Kidney (tissue), 13 donors: ENCODE measurements at regions not wholly inside any gene's neighbourhood (a gene's known extent, or its start where the extent isn't known, plus 50 kb on each side); places are given as distances from the start of the nearest gene placed in this dataset.

Experiments used
- DNase-seq, 5 donors: peaks; one replicate each; pipeline ENCODE4 v3.0.0-alpha.2; 2013 to 2020
- FAIRE-seq: peaks from 2 replicates; lab custom pipeline; 2012; peaks lifted over from hg19 to GRCh38; lab: Jason Lieb, UNC
- H3K27ac ChIP-seq, 2 donors: one replicate each; pipeline ENCODE4 v1.7.0; 2013; ENCODE audit warnings: low read depth in 2 of 2, low read length in 2 of 2, inconsistent platforms in 1 of 2
- H3K27me3 ChIP-seq: one replicate; pipeline ENCODE4 v1.7.1; 2013; ENCODE audit warnings: low read length, inconsistent platforms; ENCODE audit not compliant: control insufficient read depth, insufficient read depth
- H3K36me3 ChIP-seq, 3 donors: one replicate each; pipeline versions ENCODE4 v1.7.0 to v1.7.1; 2013; ENCODE audit warnings: low read length in 3 of 3, control low read depth in 1 of 3, inconsistent platforms in 1 of 3; ENCODE audit not compliant: insufficient read depth in 3 of 3, control insufficient read depth in 2 of 3
- H3K4me1 ChIP-seq, 3 donors: one replicate each; pipeline versions ENCODE4 v1.7.0 to v1.7.1; 2013; ENCODE audit warnings: low read length in 3 of 3, inconsistent platforms in 1 of 3, low read depth in 1 of 3; ENCODE audit not compliant: control insufficient read depth in 2 of 3, insufficient read depth in 2 of 3
- H3K4me3 ChIP-seq, 3 donors: one replicate each; pipeline versions ENCODE4 v1.7.0 to v1.8.1; 2013; ENCODE audit warnings: low read length in 3 of 3, control low read depth in 1 of 3, inconsistent platforms in 1 of 3
- H3K9ac ChIP-seq, 3 donors: one replicate each; pipeline versions ENCODE4 v1.7.0 to v1.7.1; 2013; ENCODE audit warnings: low read length in 3 of 3, control low read depth in 1 of 3, inconsistent platforms in 1 of 3
- H3K9me3 ChIP-seq, 3 donors: one replicate each; pipeline versions ENCODE4 v1.7.0 to v1.7.1; 2013; ENCODE audit warnings: low read length in 3 of 3, control low read depth in 1 of 3, inconsistent platforms in 1 of 3; ENCODE audit not compliant: control insufficient read depth in 2 of 3, insufficient read depth in 1 of 3
- CTCF ChIP-seq: IDR thresholded peaks from 3 replicates; pipeline ENCODE4 v1.5.1; 2012; ENCODE audit warnings: mild to moderate bottlenecking, moderate library complexity, borderline replicate concordance; ENCODE audit not compliant: insufficient read depth; ENCODE audit errors: extremely low read depth
- intact Hi-C: fragments of 100-400 bp; cut with DNase I; formaldehyde crosslinking; loops from one replicate; pipeline ENCODE4 v1.11.1; 2022
- donor health status: control.
- donor health status: control.
- donor health status: control.
- donor health status: control.
- donor health status: control.
- donor health status: DM: yes; HTN: yes; CAD: no.
- donor health status: Normal renal cell carcinoma (clear cell type).

- FAIRE-seq, result no peak
- no peak for TF ChIP-seq CTCF
- DNase-seq, result peak in 4 of 5 donors; percentile 17 to 28 (median 22)
Measured at GRCh38 chr9:119697996-119698395, 328.8 kb upstream of the BRINP1 start.

GRCh38 chr9:119689879-119690278, 320.6 kb upstream of the BRINP1 start:
- H3K9ac ChIP-seq, result no peak overlapping the region
- no peak for FAIRE-seq
- H3K36me3 ChIP-seq, result no peaks in the 10 kb centered on the region
- no peak overlapping the region for H3K27ac ChIP-seq
- H3K4me3 ChIP-seq, result no peak overlapping the region
- H3K27me3 ChIP-seq, result no peaks in the 10 kb centered on the region
- intact Hi-C loops, result no loop called here
- no peaks in the 10 kb centered on the region for H3K9me3 ChIP-seq
- no peaks in the 10 kb centered on the region for H3K4me1 ChIP-seq
- DNase-seq, result peak in 3 of 5 donors; percentile 52 to 74 (median 55)
- TF ChIP-seq CTCF, result no peak

More at GRCh38 chr9:119697996-119698395, 328.8 kb upstream of the BRINP1 start:
- H3K27ac ChIP-seq, result no peak overlapping the region
- no peaks in the 10 kb centered on the region for H3K9me3 ChIP-seq
- H3K36me3 ChIP-seq, result no peaks in the 10 kb centered on the region
- intact Hi-C loops, result no loop called here
- H3K4me1 ChIP-seq, result no peaks in the 10 kb centered on the region
- no peaks in the 10 kb centered on the region for H3K27me3 ChIP-seq
- H3K9ac ChIP-seq, result no peak overlapping the region
- H3K4me3 ChIP-seq, result no peak overlapping the region

DNA sequence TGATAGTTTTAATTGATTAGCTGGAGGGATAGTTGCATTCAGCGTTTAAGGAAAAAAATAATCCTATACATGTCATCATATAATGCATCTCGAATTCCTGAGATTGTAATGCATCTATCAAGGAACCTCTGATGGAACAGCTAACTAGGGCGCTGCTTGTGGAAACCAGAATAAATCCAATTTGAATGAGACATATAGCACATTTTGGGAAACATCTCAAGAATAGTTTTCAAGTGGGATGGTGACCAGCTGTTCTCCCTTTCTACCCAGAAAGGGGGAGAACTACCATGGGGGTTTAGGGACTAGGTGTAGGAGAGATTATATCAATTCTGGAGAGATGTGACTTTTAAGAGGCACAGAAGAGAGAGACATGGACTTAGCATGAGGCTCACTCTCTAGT, 319.3 kb upstream of the BRINP1 start:
- DNase-seq (no peak), FAIRE-seq (no peak)
- TF ChIP-seq CTCF, result no peak
- Histone ChIP-seq H3K4me3 (no peak overlapping the region), H3K27ac (no peak overlapping the region), H3K27me3 (no peaks in the 10 kb centered on the region), H3K9ac (no peak overlapping the region), H3K36me3 (no peaks in the 10 kb centered on the region), H3K4me1 (no peaks in the 10 kb centered on the region), H3K9me3 (no peaks in the 10 kb centered on the region)
- intact Hi-C loops, result no loop called here
